ENCODE measurements at regions not wholly inside any gene's neighbourhood (a gene's known extent, or its start where the extent isn't known, plus 50 kb on each side); places are given as distances from the start of the nearest gene placed in this dataset.
A peak's percentile ranks its signal among the peaks of the same experiment; 100 is the strongest.

- no peak for TF ChIP-seq CTCF (IDR thresholded peaks at IDR 0.05)
- DNase-seq, result no peak
Observed at GRCh38 chr10:85420501-85421191, 945.9 kb downstream of the GRID1 start.

GRCh38 chr10:85421421-85421820 lies 945.2 kb downstream of the GRID1 start:
- ATAC-seq (no peak), DNase-seq (no peak)
- Histone ChIP-seq H3K36me3 (no peaks in the 10 kb centered on the region), H3K27ac (no peak overlapping the region), H3K9me3 (no peaks in the 10 kb centered on the region), H3K27me3 (ENCODE audit: low read depth) (no peaks in the 10 kb centered on the region), H3K4me3 (no peak overlapping the region), H3K4me1 (no peaks in the 10 kb centered on the region)
- intact Hi-C loops (cut with DNase I), result no loop called here
- TF ChIP-seq CTCF (IDR thresholded peaks at IDR 0.05), result no peak

More at GRCh38 chr10:85420501-85421191, 945.9 kb downstream of the GRID1 start:
- Histone ChIP-seq H3K4me1 (no peaks in the 10 kb centered on the region), H3K9me3 (no peaks in the 10 kb centered on the region), H3K36me3 (no peaks in the 10 kb centered on the region), H3K4me3 (no peak overlapping the region), H3K27ac (no peak overlapping the region), H3K27me3 (ENCODE audit: low read depth) (no peaks in the 10 kb centered on the region)
- intact Hi-C loops (cut with DNase I), result no loop called here
- ATAC-seq, result no peak

- Histone ChIP-seq H3K27ac (no peak overlapping the region), H3K4me1 (no peaks in the 10 kb centered on the region), H3K36me3 (no peaks in the 10 kb centered on the region), H3K27me3 (ENCODE audit: low read depth) (no peaks in the 10 kb centered on the region), H3K9me3 (no peaks in the 10 kb centered on the region), H3K4me3 (no peak overlapping the region)
- no peak for DNase-seq
- intact Hi-C loops (cut with DNase I), result no loop called here
- no peak for TF ChIP-seq CTCF (IDR thresholded peaks at IDR 0.05)
- no peak for ATAC-seq
Observed at GRCh38 chr10:85429126-85429525, 937.5 kb downstream of the GRID1 start.

GRCh38 chr10:85430991-85431390 lies 935.6 kb downstream of the GRID1 start:
- Histone ChIP-seq H3K4me3 (no peak overlapping the region), H3K27ac (no peak overlapping the region), H3K27me3 (ENCODE audit: low read depth) (no peaks in the 10 kb centered on the region), H3K4me1 (no peaks in the 10 kb centered on the region), H3K36me3 (no peaks in the 10 kb centered on the region), H3K9me3 (no peaks in the 10 kb centered on the region)
- TF ChIP-seq CTCF (IDR thresholded peaks at IDR 0.05), result no peak
- intact Hi-C loops (cut with DNase I), result no loop called here
- ATAC-seq (peak in 1 of 2 donors; percentile 26), DNase-seq (no peak)

GRCh38 chr10:85433248-85433647 lies 933.3 kb downstream of the GRID1 start:
- no peak for DNase-seq

More at GRCh38 chr10:85433248-85433647, 933.3 kb downstream of the GRID1 start:
- no peak for ATAC-seq
- no peaks in the 10 kb centered on the region for H3K36me3 ChIP-seq
- no peak overlapping the region for H3K27ac ChIP-seq
- H3K27me3 ChIP-seq (ENCODE audit: low read depth), result no peaks in the 10 kb centered on the region
- H3K4me3 ChIP-seq, result no peak overlapping the region
- H3K4me1 ChIP-seq, result no peaks in the 10 kb centered on the region
- no peak for TF ChIP-seq CTCF (IDR thresholded peaks at IDR 0.05)
- no peaks in the 10 kb centered on the region for H3K9me3 ChIP-seq
- intact Hi-C loops (cut with DNase I), result no loop called here

All from lower lobe of right lung (tissue), 2 donors.